ENCODE measurements at regions not wholly inside any gene's neighbourhood (a gene's known extent, or its start where the extent isn't known, plus 50 kb on each side); places are given as distances from the start of the nearest gene placed in this dataset.

DNA sequence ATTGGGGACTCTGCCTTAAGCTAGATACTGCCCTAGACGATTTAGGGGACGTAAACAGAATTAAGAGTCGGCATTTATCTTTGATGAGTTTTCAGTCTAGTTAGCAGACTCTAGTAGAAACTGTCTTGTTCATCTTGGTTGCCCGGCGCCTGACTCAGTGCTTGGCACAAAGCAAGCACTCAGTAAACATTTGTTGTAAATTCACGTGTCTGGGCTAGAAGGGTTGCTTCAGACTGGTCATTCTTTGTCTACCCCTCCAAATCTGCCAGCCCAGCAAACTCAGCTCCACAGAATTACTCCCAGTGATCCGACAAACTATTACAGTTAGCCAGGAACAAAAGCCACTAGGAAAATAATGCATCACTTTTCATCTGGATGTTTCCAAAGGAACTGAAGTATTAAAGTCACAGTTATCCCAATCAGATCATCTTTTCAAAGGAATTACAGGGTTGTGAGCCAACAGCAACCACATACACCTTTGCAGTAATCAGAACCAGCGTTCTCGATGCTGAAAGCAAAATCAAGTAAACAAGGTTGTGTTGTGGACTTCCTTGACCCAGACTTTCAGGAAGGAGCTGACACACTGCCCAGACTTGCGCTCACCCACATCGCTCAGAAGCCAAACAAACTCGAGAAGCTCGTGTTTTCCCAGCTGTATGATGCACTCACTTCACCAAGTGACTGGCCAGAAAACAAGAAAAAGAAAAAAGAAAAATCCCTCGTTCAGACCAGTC, 66.5 kb upstream of the GADD45A start:
- Mint-ChIP-seq H3K4me3 (no peak overlapping the region), H3K9me3 (peaks cover 3% of the 10 kb centered on the region), H3K27me3 (ENCODE audit: low read depth) (no peaks in the 10 kb centered on the region), H3K27ac (ENCODE audit: unreplicated experiment) (no peak overlapping the region), H3K36me3 (ENCODE audit: low read depth) (no peaks in the 10 kb centered on the region), H3K4me1 (no peaks in the 10 kb centered on the region)
- TF ChIP-seq, protein P1, sequence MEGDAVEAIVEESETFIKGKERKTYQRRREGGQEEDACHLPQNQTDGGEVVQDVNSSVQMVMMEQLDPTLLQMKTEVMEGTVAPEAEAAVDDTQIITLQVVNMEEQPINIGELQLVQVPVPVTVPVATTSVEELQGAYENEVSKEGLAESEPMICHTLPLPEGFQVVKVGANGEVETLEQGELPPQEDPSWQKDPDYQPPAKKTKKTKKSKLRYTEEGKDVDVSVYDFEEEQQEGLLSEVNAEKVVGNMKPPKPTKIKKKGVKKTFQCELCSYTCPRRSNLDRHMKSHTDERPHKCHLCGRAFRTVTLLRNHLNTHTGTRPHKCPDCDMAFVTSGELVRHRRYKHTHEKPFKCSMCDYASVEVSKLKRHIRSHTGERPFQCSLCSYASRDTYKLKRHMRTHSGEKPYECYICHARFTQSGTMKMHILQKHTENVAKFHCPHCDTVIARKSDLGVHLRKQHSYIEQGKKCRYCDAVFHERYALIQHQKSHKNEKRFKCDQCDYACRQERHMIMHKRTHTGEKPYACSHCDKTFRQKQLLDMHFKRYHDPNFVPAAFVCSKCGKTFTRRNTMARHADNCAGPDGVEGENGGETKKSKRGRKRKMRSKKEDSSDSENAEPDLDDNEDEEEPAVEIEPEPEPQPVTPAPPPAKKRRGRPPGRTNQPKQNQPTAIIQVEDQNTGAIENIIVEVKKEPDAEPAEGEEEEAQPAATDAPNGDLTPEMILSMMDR (conservative IDR thresholded peaks at IDR 0.05) = no peak
- no peak for DNase-seq (ENCODE audit: low read depth, low spot score)

- H3K27me3 Mint-ChIP-seq (ENCODE audit: low read depth) = no peaks in the 10 kb centered on the region
- no peaks in the 10 kb centered on the region for H3K36me3 Mint-ChIP-seq (ENCODE audit: low read depth)
- H3K9me3 Mint-ChIP-seq = peaks cover 3% of the 10 kb centered on the region
- TF ChIP-seq, protein P1 (conservative IDR thresholded peaks at IDR 0.05) = no peak
- H3K27ac Mint-ChIP-seq (ENCODE audit: unreplicated experiment) = no peak overlapping the region
- no peaks in the 10 kb centered on the region for H3K4me1 Mint-ChIP-seq
- no peak overlapping the region for H3K4me3 Mint-ChIP-seq
- no peak for DNase-seq (ENCODE audit: low read depth, low spot score)
Observed at GRCh38 chr1:67619080-67619479, 65.9 kb upstream of the GADD45A start.

GRCh38 chr1:67623906-67624305, 61.1 kb upstream of the GADD45A start:
- Mint-ChIP-seq H3K4me3 (no peak overlapping the region), H3K4me1 (no peaks in the 10 kb centered on the region), H3K27me3 (ENCODE audit: low read depth) (no peaks in the 10 kb centered on the region), H3K9me3 (peaks cover 6% of the 10 kb centered on the region), H3K36me3 (ENCODE audit: low read depth) (no peaks in the 10 kb centered on the region), H3K27ac (ENCODE audit: unreplicated experiment) (no peak overlapping the region)
- TF ChIP-seq, protein P1 (conservative IDR thresholded peaks at IDR 0.05) = no peak
- DNase-seq (ENCODE audit: low read depth, low spot score) = no peak

GRCh38 chr1:67624680-67625079, 60.3 kb upstream of the GADD45A start:
- Mint-ChIP-seq H3K9me3 (peaks cover 6% of the 10 kb centered on the region), H3K27me3 (ENCODE audit: low read depth) (no peaks in the 10 kb centered on the region), H3K4me1 (no peaks in the 10 kb centered on the region), H3K36me3 (ENCODE audit: low read depth) (no peaks in the 10 kb centered on the region), H3K4me3 (no peak overlapping the region), H3K27ac (ENCODE audit: unreplicated experiment) (no peak overlapping the region)
- DNase-seq (ENCODE audit: low read depth, low spot score) = no peak
- TF ChIP-seq, protein P1 (conservative IDR thresholded peaks at IDR 0.05) = no peak

DNA sequence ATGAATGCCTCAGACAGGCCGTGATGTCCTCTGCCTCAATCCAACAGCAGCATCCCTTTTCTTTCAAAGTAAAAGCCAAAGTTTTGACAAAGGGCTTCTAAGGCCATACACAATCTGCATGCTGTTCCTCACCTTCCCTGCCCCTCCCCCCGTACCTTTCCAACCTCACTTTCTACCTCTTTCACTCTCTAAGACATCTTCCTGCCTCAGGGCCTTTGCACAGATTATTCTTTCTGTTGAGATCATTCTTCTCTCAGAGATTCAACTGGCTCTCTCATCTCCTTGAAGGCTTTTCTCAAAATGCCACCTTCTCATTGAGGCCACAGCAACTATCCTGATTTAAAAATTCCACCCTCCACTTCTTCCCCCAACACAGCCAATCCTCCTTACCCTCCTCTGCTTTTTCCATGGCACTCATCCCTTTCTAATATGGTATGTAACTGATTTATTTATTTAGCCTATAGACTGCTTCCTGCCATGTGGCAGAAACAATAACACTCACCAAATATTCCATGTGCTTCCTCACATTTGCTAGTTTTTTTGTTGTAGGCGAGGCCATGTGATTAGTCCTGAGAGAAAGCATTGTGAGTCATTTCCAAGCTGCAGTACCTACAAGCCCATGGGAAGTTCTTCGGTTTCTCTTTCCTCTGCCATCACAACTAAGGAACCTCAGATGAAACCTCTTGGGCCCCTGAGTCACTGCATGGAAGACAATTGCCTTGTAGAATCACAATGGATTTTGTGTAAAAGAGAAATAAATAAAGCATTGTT, 58.7 kb upstream of the GADD45A start:
- DNase-seq (ENCODE audit: low read depth, low spot score) = no peak
- no peak overlapping the region for H3K4me3 Mint-ChIP-seq
- H3K4me1 Mint-ChIP-seq = no peaks in the 10 kb centered on the region
- H3K36me3 Mint-ChIP-seq (ENCODE audit: low read depth) = no peaks in the 10 kb centered on the region
- H3K9me3 Mint-ChIP-seq = peaks cover 6% of the 10 kb centered on the region
- TF ChIP-seq, protein P1 (conservative IDR thresholded peaks at IDR 0.05) = no peak
- H3K27ac Mint-ChIP-seq (ENCODE audit: unreplicated experiment) = no peak overlapping the region
- no peaks in the 10 kb centered on the region for H3K27me3 Mint-ChIP-seq (ENCODE audit: low read depth)
